ENCODE measurements at regions not wholly inside any gene's neighbourhood (a gene's known extent, or its start where the extent isn't known, plus 50 kb on each side); places are given as distances from the start of the nearest gene placed in this dataset.
"Not testable (repeated sequence)": the region's sequence is repeated elsewhere in the genome, so short reads cannot be mapped to it uniquely, and the experiment has no call there.

DNA sequence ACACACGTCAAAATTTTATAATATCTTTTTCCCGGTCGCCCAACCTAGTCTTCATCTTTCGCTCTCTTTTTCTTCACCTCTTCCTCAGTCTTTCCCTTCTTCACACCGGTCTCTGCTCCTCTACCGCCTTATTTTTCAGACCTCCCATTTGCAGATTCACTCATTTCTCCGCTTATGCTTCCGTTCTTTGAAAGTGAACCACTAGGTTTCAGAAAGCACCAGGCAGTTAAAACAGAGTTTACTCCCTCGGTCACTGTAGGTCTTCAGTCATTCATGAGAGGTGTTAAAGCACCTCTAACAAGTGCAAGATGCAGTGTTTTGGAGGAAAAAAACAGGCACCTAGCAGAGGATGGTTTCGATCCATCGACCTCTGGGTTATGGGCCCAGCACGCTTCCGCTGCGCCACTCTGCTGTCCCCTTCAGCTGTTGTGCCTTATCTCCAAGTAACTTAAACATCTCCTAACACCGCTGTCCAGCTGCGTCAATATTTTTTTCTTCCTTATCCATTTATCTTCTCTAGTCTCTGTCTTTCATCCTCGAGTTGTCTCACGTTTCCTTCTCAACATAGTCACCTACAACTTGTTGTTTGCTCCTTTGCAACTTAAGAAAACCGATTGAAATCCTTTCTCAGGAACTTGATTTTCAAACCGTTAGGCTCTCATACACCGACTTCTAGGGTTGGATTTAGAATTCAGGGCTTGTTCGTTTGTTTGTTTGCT is 119.7 kb upstream of the ZNF184 start:
- H3K4me3 Mint-ChIP-seq (ENCODE audit: unreplicated experiment), result no peak overlapping the region
- no TSS peak for BruUV-seq (replicated peaks)
- H3K36me3 Mint-ChIP-seq (ENCODE audit: insufficient read depth, unreplicated experiment), result no peaks in the 10 kb centered on the region
- TF ChIP-seq, protein P1, sequence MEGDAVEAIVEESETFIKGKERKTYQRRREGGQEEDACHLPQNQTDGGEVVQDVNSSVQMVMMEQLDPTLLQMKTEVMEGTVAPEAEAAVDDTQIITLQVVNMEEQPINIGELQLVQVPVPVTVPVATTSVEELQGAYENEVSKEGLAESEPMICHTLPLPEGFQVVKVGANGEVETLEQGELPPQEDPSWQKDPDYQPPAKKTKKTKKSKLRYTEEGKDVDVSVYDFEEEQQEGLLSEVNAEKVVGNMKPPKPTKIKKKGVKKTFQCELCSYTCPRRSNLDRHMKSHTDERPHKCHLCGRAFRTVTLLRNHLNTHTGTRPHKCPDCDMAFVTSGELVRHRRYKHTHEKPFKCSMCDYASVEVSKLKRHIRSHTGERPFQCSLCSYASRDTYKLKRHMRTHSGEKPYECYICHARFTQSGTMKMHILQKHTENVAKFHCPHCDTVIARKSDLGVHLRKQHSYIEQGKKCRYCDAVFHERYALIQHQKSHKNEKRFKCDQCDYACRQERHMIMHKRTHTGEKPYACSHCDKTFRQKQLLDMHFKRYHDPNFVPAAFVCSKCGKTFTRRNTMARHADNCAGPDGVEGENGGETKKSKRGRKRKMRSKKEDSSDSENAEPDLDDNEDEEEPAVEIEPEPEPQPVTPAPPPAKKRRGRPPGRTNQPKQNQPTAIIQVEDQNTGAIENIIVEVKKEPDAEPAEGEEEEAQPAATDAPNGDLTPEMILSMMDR (IDR thresholded peaks at IDR 0.05; ENCODE audit: unreplicated experiment), result no peak
- no peaks in the 10 kb centered on the region for H3K4me1 Mint-ChIP-seq (ENCODE audit: insufficient read depth, unreplicated experiment)
- H3K27ac Mint-ChIP-seq (ENCODE audit: low read depth, unreplicated experiment), result no peak overlapping the region
- H3K27me3 Mint-ChIP-seq (ENCODE audit: insufficient read depth, unreplicated experiment), result no peaks in the 10 kb centered on the region
- ChIA-PET CTCF (interaction anchor here (1.5 to 1.7 kb wide), 2 partner anchors 17 to 74 kb away, joined by 7 to 14 read pairs; no protein-coding TSS in a partner anchor), POLR2A (interaction anchor here (0.7 to 1.6 kb wide), 10 partner anchors 8 to 404 kb away, joined by 3 to 7 read pairs (median 3); no protein-coding TSS in a partner anchor)
- intact Hi-C loops (cut with micrococcal nuclease), result loop anchor here (1.0 to 5.0 kb wide), 3 partner anchors 9 to 160 kb away; no protein-coding TSS in a partner anchor
- peak; percentile 82 for DNase-seq (ENCODE audit: unreplicated experiment)
- no peaks in the 10 kb centered on the region for H3K9me3 Mint-ChIP-seq (ENCODE audit: unreplicated experiment)

DNA sequence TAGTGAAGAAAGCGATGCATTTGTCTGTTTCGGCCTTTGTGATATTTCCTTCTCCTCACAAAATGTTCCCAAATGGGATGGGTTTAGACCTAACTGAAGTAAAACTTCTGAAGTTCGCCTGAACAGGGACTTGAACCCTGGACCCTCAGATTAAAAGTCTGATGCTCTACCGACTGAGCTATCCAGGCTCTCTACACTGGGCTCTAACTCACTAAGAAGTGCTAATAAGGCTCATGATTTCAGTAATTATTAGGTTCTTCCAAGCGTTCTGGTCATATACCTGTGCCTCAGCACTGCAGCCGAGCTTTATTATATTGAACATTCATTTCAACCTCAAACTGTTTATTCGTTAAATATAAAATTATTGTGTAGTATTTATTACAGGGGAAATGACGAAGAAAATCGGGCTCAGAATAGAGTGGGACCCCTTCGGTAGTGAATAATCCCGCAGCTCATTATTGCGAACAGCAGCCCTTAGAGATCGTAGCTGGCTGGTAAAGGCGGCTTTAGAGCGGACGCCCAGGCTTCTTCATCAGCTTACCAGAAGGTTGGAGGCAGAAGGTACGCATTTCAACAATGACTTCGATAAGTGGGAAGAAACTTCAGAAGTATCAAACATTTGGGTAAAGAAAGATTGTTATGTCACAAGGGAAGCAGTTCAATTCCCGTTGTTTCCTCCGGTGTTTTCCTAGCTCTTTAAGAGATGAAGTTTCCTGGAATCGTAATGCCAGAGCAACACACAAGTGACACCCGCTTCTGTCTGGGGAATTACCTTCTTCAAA is 119.0 kb upstream of the ZNF184 start:
- ChIA-PET CTCF (interaction anchor here (1.1 to 1.7 kb wide), 3 partner anchors 18 to 73 kb away, joined by 3 to 14 read pairs (median 7); no protein-coding TSS in a partner anchor), POLR2A (interaction anchor here (0.6 to 1.4 kb wide), 12 partner anchors 9 to 1030 kb away, joined by 3 to 7 read pairs (median 3); no protein-coding TSS in a partner anchor)
- TF ChIP-seq, protein P1 (IDR thresholded peaks at IDR 0.05; ENCODE audit: unreplicated experiment), result no peak
- H3K9me3 Mint-ChIP-seq (ENCODE audit: unreplicated experiment), result no peaks in the 10 kb centered on the region
- H3K4me1 Mint-ChIP-seq (ENCODE audit: insufficient read depth, unreplicated experiment), result no peaks in the 10 kb centered on the region
- no peak overlapping the region for H3K27ac Mint-ChIP-seq (ENCODE audit: low read depth, unreplicated experiment)
- H3K27me3 Mint-ChIP-seq (ENCODE audit: insufficient read depth, unreplicated experiment), result no peaks in the 10 kb centered on the region
- no peaks in the 10 kb centered on the region for H3K36me3 Mint-ChIP-seq (ENCODE audit: insufficient read depth, unreplicated experiment)
- no TSS peak for BruUV-seq (replicated peaks)
- DNase-seq (ENCODE audit: unreplicated experiment), result peak; percentile 44
- no peak overlapping the region for H3K4me3 Mint-ChIP-seq (ENCODE audit: unreplicated experiment)
- intact Hi-C loops (cut with micrococcal nuclease), result loop anchor here (1.0 to 5.0 kb wide), 3 partner anchors 9 to 160 kb away; no protein-coding TSS in a partner anchor

DNA sequence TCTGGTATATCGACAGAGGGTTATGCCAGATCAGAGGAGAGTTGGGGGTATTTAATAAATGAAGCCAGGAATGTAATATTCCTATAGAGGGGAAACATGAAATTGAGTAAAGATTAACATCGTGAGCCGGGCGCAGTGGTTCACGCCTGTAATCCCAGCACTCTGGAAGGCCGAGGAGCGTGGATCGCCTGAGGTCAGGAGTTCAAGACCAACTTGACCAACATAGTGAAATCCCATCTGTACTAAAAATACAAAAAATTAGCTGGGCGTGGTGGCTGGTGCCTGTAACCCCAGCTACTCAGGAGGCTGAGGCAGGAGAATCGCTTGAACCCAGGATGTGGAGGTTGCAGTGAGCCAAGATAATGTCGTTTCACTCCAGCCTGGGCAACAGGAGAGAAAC is 112.4 kb upstream of the ZNF184 start:
- DNase-seq (ENCODE audit: unreplicated experiment); H3K9me3 Mint-ChIP-seq (ENCODE audit: unreplicated experiment); H3K4me3 Mint-ChIP-seq (ENCODE audit: unreplicated experiment); H3K27ac Mint-ChIP-seq (ENCODE audit: low read depth, unreplicated experiment); H3K27me3 Mint-ChIP-seq (ENCODE audit: insufficient read depth, unreplicated experiment); CTCF ChIA-PET; BruUV-seq (replicated peaks); intact Hi-C loops (cut with micrococcal nuclease); H3K4me1 Mint-ChIP-seq (ENCODE audit: insufficient read depth, unreplicated experiment): not testable (repeated sequence)
- peaks cover 10% of the 10 kb centered on the region for H3K36me3 Mint-ChIP-seq (ENCODE audit: insufficient read depth, unreplicated experiment)
- POLR2A ChIA-PET, result interaction anchor here (0.6 to 0.9 kb wide), 2 partner anchors 45 to 48 kb away, joined by 3 to 4 read pairs; no protein-coding TSS in a partner anchor

DNA sequence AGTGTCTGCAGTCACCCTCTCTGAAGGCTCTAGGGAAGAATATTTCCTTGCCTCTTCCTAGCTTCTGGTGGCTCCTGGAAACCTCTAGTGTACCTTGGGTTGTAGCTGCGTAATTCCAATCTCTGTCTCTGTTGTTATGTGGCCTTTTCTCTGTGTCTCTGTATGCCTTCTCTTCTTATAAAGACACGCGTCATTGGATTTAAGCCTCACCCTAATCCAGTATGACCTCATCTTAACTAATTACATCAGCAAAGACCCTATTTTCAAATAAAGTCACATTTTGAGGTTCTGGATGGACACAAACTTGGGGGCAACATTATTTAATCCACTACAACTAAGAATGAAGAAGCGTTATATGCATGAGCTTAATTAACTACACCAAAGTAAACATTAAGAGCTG is 111.4 kb upstream of the ZNF184 start:
- TF ChIP-seq, protein P1 (IDR thresholded peaks at IDR 0.05; ENCODE audit: unreplicated experiment), result no peak
- Mint-ChIP-seq H3K9me3 (ENCODE audit: unreplicated experiment) (no peaks in the 10 kb centered on the region), H3K27ac (ENCODE audit: low read depth, unreplicated experiment) (no peak overlapping the region), H3K27me3 (ENCODE audit: insufficient read depth, unreplicated experiment) (no peaks in the 10 kb centered on the region), H3K4me1 (ENCODE audit: insufficient read depth, unreplicated experiment) (peaks cover 5% of the 10 kb centered on the region), H3K4me3 (ENCODE audit: unreplicated experiment) (no peak overlapping the region), H3K36me3 (ENCODE audit: insufficient read depth, unreplicated experiment) (peaks cover 10% of the 10 kb centered on the region)
- no peak for DNase-seq (ENCODE audit: unreplicated experiment)
- CTCF ChIA-PET, result no interaction called here
- no TSS peak for BruUV-seq (replicated peaks)
- intact Hi-C loops (cut with micrococcal nuclease), result no loop called here
- POLR2A ChIA-PET, result interaction anchor here (0.9 to 1.8 kb wide), 2 partner anchors 9 to 46 kb away, joined by 3 to 4 read pairs; no protein-coding TSS in a partner anchor

Measured in MCF 10A (cell line).